PC-3 (cell line): ENCODE measurements at regions not wholly inside any gene's neighbourhood (a gene's known extent, or its start where the extent isn't known, plus 50 kb on each side); places are given as distances from the start of the nearest gene placed in this dataset.

ENCODE experiments used
- EZH2 ChIP-seq: fragments of 300-600 bp; sonication (generic); IDR thresholded peaks from one replicate; pipeline ENCODE4 v1.6.1; 2017; ENCODE audit warnings: antibody characterized with exemption, mild to moderate bottlenecking, low read length; ENCODE audit not compliant: unreplicated experiment
- EZH2phosphoT487 ChIP-seq: fragments of 300-600 bp; sonication (generic); IDR thresholded peaks from 2 replicates; pipeline ENCODE4 v1.6.1; 2018; ENCODE audit warnings: mild to moderate bottlenecking, antibody characterized with exemption, low read length, borderline replicate concordance
- TF ChIP-seq, protein P1 (sequence below): fragments of 300-600 bp; sonication (generic); conservative IDR thresholded peaks from 2 replicates; pipeline ENCODE4 v1.5.1; 2017; ENCODE audit warnings: antibody characterized with exemption, low read depth, mild to moderate bottlenecking, low read length

DNA sequence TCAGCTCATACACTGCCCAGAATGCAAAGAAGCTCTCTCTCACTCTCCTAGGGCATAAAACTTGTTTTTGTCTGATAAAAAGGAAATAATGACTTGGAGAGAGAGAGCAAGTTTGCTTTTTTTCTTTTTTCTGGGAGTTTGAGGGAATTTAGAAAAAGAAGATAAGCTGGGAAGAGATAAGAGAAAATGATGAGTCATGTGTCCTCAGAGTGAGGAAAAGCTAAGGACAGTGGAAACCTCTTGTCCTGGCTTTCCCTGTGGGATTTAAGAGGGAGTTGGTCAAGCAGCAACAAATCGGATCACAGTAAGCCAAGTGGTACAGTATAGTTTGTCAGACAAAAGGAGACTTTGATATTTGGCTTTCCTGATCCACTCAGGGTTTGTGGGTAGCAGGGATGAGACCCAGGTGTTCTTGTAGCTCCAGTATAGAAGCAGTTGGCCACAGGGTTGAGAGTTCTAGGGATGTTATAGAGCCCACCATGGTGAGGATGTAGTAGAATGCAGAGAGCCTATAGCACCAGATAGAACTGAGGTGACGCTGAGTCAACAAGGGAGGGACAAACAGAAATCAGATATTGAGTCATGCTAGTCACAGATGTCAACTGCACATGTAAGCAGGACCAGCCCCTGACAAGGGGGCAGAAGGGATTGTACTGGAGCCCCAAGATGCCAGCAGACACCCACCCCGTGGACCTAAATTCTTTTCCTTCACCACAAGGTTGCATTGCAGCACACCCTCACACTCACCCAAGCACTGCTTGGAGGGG, 219.3 kb upstream of the TAC1 start:
- TF ChIP-seq, protein P1, sequence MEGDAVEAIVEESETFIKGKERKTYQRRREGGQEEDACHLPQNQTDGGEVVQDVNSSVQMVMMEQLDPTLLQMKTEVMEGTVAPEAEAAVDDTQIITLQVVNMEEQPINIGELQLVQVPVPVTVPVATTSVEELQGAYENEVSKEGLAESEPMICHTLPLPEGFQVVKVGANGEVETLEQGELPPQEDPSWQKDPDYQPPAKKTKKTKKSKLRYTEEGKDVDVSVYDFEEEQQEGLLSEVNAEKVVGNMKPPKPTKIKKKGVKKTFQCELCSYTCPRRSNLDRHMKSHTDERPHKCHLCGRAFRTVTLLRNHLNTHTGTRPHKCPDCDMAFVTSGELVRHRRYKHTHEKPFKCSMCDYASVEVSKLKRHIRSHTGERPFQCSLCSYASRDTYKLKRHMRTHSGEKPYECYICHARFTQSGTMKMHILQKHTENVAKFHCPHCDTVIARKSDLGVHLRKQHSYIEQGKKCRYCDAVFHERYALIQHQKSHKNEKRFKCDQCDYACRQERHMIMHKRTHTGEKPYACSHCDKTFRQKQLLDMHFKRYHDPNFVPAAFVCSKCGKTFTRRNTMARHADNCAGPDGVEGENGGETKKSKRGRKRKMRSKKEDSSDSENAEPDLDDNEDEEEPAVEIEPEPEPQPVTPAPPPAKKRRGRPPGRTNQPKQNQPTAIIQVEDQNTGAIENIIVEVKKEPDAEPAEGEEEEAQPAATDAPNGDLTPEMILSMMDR: no peak
- TF ChIP-seq EZH2: no peak
- no peak for TF ChIP-seq EZH2phosphoT487
